ENCODE measurements at regions not wholly inside any gene's neighbourhood (a gene's known extent, or its start where the extent isn't known, plus 50 kb on each side); places are given as distances from the start of the nearest gene placed in this dataset.

DNA sequence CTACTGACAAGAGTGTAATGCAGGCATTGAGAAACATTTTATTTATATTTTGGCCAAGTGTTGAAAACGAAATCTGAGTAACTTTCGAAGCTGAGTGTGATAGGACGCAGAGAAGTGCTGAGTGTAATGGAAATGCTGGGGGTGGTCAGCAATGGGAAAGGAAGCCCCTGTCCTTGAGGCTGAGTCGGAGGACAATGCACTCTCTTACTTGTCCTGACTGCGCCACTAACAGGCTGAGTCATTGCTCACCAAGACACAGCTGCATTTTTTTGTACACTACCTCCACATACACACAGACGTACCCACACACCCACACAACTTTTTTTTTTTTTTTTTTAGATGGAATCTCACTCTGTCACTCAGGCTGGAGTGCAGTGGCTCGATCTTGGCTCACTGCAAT lies 637.7 kb downstream of the SLCO4C1 start (continued):
- TF ChIP-seq CEBPG (CRISPR knock-in tag; IDR thresholded peaks at IDR 0.05): no peak
- TF ChIP-seq CEBPG (tag; conservative IDR thresholded peaks at IDR 0.05 in 1 of 2, IDR thresholded peaks at IDR 0.05 in 1 of 2): no peak
- TF ChIP-seq, protein P1, sequence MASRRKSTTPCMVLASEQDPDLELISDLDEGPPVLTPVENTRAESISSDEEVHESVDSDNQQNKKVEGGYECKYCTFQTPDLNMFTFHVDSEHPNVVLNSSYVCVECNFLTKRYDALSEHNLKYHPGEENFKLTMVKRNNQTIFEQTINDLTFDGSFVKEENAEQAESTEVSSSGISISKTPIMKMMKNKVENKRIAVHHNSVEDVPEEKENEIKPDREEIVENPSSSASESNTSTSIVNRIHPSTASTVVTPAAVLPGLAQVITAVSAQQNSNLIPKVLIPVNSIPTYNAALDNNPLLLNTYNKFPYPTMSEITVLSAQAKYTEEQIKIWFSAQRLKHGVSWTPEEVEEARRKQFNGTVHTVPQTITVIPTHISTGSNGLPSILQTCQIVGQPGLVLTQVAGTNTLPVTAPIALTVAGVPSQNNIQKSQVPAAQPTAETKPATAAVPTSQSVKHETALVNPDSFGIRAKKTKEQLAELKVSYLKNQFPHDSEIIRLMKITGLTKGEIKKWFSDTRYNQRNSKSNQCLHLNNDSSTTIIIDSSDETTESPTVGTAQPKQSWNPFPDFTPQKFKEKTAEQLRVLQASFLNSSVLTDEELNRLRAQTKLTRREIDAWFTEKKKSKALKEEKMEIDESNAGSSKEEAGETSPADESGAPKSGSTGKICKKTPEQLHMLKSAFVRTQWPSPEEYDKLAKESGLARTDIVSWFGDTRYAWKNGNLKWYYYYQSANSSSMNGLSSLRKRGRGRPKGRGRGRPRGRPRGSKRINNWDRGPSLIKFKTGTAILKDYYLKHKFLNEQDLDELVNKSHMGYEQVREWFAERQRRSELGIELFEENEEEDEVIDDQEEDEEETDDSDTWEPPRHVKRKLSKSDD (conservative IDR thresholded peaks at IDR 0.05; ENCODE audit: low read length): no peak

DNA sequence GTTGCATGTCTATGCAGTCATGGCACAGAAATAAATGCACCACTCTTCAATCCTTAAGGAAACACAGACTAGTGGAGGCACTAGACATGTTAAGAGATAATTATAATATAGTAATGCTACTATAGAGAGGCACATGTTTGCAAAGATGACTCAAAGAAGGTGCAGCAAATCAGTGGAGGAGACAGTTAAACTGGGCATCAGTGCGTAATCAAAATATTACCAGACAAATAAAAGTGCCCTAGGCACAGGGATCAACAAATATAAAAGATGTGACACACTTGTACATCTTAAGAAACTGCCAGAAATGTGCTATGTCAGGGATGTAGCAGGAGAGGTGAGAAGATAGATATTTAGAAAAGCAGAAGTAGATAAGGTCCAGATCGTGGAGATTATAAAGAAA lies 642.1 kb downstream of the SLCO4C1 start:
- no peak for ATAC-seq
- POLR2A ChIA-PET: no interaction called here
- Histone ChIP-seq H3K27ac (ENCODE audit: extremely low read depth, low read depth, low read length) (no peak overlapping the region), H3K4me1 (replicated peaks in 1 of 2; ENCODE audit: control insufficient read depth in 2 of 2, insufficient read depth in 2 of 2, low read length in 2 of 2) (no peaks in the 10 kb centered on the region), H3K4me3 (no peak overlapping the region), H3K9ac (ENCODE audit: insufficient read depth in 1 of 2, low read depth in 2 of 2, low read length in 2 of 2) (no peak overlapping the region), H3K9me1 (ENCODE audit: control insufficient read depth, insufficient read depth, low read length) (no peaks in the 10 kb centered on the region), H3K4me2 (ENCODE audit: insufficient read depth, low read length) (no peak overlapping the region), H3K79me2 (ENCODE audit: control insufficient read depth, insufficient read depth, low read length) (no peaks in the 10 kb centered on the region), H3K36me3 (ENCODE audit: control insufficient read depth, insufficient read depth, low read length) (no peaks in the 10 kb centered on the region), H3K27me3 (ENCODE audit: control insufficient read depth in 2 of 2, insufficient read depth in 2 of 2, low read length in 2 of 2) (no peaks in the 10 kb centered on the region), H3K9me3 (replicated peaks; ENCODE audit: control insufficient read depth, insufficient read depth, low read depth, low read length) (no peaks in the 10 kb centered on the region), H2AFZ (ENCODE audit: low read depth, low read length) (no peak overlapping the region), H4K20me1 (replicated peaks; ENCODE audit: control insufficient read depth, insufficient read depth, low read length) (no peaks in the 10 kb centered on the region)
- CTCF ChIA-PET (ENCODE audit: low intra/inter-chr PET ratio): no interaction called here
- FAIRE-seq: no peak
- TF ChIP-seq, protein P2, sequence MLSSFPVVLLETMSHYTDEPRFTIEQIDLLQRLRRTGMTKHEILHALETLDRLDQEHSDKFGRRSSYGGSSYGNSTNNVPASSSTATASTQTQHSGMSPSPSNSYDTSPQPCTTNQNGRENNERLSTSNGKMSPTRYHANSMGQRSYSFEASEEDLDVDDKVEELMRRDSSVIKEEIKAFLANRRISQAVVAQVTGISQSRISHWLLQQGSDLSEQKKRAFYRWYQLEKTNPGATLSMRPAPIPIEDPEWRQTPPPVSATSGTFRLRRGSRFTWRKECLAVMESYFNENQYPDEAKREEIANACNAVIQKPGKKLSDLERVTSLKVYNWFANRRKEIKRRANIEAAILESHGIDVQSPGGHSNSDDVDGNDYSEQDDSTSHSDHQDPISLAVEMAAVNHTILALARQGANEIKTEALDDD (IDR thresholded peaks at IDR 0.05): no peak
- TF ChIP-seq SMAD4 (CRISPR knock-in tag; conservative IDR thresholded peaks at IDR 0.05): no peak
- TF ChIP-seq BRCA1 (IDR thresholded peaks at IDR 0.05): no peak
- no peak for TF ChIP-seq BRCA1 (CRISPR knock-in tag; IDR thresholded peaks at IDR 0.05)
- TF ChIP-seq, protein P3, sequence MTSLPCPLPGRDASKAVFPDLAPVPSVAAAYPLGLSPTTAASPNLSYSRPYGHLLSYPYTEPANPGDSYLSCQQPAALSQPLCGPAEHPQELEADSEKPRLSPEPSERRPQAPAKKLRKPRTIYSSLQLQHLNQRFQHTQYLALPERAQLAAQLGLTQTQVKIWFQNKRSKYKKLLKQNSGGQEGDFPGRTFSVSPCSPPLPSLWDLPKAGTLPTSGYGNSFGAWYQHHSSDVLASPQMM (CRISPR knock-in tag; IDR thresholded peaks at IDR 0.05): no peak
- no peak for TF ChIP-seq NFE2 (IDR thresholded peaks at IDR 0.05; ENCODE audit: low read depth)
- no peak for TF ChIP-seq FOSL1 (tag; conservative IDR thresholded peaks at IDR 0.05)
- TF ChIP-seq BCOR (IDR thresholded peaks at IDR 0.05): no peak
- TF ChIP-seq, protein P4, sequence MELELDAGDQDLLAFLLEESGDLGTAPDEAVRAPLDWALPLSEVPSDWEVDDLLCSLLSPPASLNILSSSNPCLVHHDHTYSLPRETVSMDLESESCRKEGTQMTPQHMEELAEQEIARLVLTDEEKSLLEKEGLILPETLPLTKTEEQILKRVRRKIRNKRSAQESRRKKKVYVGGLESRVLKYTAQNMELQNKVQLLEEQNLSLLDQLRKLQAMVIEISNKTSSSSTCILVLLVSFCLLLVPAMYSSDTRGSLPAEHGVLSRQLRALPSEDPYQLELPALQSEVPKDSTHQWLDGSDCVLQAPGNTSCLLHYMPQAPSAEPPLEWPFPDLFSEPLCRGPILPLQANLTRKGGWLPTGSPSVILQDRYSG (tag; conservative IDR thresholded peaks at IDR 0.05; ENCODE audit: low read depth): no peak
- intact Hi-C loops (cut with micrococcal nuclease) (no loop called here), in situ Hi-C loops (cut with MboI) (no loop called here)
- 0% methylated on average over 2 of the region's 2 CpGs for WGBS (ENCODE audit: insufficient coverage, low coverage, missing lambda C conversion rate)
- BruUV-seq (replicated peaks): no TSS peak
- no peak for DNase-seq (ENCODE audit: extremely low read depth in 1 of 4, low spot score in 3 of 4)

Measured in K562 (cell line).